Neutrophil (primary cell): ENCODE measurements at regions not wholly inside any gene's neighbourhood (a gene's known extent, or its start where the extent isn't known, plus 50 kb on each side); places are given as distances from the start of the nearest gene placed in this dataset.

ENCODE experiments used
- H3K27ac ChIP-seq: fragments of 200-600 bp; sonication (generic); 2 replicates; pipeline ENCODE4 v1.5.1; 2016; ENCODE audit warnings: mild to moderate bottlenecking, moderate library complexity
- H3K27me3 ChIP-seq: fragments of 200-600 bp; sonication (generic); 2 replicates; pipeline ENCODE4 v1.6.0; 2016; ENCODE audit warnings: mild to moderate bottlenecking
- H3K36me3 ChIP-seq: fragments of 200-600 bp; sonication (generic); 2 replicates; pipeline ENCODE4 v1.5.1; 2017
- H3K4me1 ChIP-seq, 2 experiments: fragments of 200-600 bp in 1 of 2; sonication (generic) in 1 of 2; 1 replicate in 1 of 2; 2 replicates in 1 of 2; pipeline versions ENCODE4 v1.5.1 to v1.6.1; 2013 to 2016; ENCODE audit warnings: low read depth in 1 of 2, low read length in 1 of 2, mild to moderate bottlenecking in 1 of 2, moderate library complexity in 1 of 2; ENCODE audit not compliant: control insufficient read depth in 1 of 2, insufficient read depth in 1 of 2
- H3K4me3 ChIP-seq, 2 experiments: fragments of 200-600 bp in 1 of 2; sonication (generic) in 1 of 2; 1 replicate in 1 of 2; 2 replicates in 1 of 2; pipeline ENCODE4 v1.5.1; 2013 to 2016; ENCODE audit warnings: low read depth in 1 of 2, low read length in 1 of 2, mild to moderate bottlenecking in 1 of 2, moderate library complexity in 1 of 2
- H3K9me3 ChIP-seq: fragments of 200-600 bp; sonication (generic); 2 replicates; pipeline ENCODE4 v1.5.1; 2016
- TF ChIP-seq, protein P1 (sequence below): fragments of 200-600 bp; sonication (generic); IDR thresholded peaks from 2 replicates; pipeline ENCODE4 v1.5.1; 2016; ENCODE audit warnings: antibody characterized with exemption

DNA sequence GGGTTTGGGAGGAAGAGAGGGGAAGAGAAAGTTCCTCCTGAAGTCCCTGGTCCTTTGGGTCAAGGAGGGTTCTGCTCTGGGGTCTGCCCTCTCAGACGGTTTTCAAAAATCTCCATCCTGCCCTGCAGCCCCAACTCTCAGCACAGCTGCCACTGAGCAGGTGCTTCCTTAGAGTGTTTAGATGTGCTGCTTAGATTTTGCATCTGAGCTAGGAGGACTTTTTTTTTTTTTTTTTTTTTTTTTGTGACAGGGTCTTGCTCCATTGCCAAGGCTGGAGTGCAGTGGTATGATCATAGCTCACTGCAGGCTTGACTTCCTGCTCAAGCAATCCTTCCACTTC lies 324.9 kb upstream of the POU3F1 start:
- H3K4me3 ChIP-seq = no peak overlapping the region
- H3K27me3 ChIP-seq = no peaks in the 10 kb centered on the region

DNA sequence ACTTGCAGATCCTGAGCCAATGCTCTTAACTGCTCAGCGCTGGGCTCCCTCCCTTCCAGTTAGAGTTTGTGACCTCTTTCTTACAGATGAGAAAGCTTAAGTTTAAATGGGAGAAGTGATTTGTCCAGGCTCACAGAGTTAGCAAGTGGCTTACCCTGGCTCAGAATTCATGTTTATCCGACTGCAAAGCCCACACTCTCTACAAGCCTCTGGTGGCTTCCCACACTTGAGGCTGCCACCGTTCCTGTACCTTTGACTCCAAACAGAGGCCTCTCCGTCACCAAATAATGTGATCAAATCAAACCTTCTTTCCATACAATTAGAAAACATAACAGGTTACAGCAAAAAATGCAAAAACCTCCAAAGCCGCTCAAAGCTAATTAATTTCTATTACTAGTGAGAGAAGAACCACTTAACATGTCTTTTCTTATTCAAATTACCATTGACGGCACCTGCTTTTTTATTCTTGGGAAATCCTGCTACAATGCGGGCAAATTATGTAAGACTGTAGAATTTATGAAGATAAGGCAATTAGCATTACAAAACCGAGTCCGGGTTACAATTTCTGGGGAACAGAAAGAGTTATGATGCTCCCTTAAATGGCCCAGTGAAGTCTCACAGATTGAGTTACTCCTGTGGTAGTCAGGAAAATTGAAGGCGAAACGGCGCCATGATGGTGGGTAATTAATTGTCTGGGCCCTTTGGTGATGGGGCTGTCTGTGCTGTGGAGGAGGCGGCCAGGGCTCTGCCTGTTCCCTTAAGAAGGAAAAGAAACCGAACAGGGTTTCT lies 324.3 kb upstream of the POU3F1 start:
- no peaks in the 10 kb centered on the region for H3K4me1 ChIP-seq
- peaks cover 7% of the 10 kb centered on the region for H3K9me3 ChIP-seq
- H3K4me3 ChIP-seq = no peak overlapping the region
- H3K36me3 ChIP-seq = no peaks in the 10 kb centered on the region
- H3K27ac ChIP-seq = no peak overlapping the region
- no peaks in the 10 kb centered on the region for H3K27me3 ChIP-seq
- TF ChIP-seq, protein P1, sequence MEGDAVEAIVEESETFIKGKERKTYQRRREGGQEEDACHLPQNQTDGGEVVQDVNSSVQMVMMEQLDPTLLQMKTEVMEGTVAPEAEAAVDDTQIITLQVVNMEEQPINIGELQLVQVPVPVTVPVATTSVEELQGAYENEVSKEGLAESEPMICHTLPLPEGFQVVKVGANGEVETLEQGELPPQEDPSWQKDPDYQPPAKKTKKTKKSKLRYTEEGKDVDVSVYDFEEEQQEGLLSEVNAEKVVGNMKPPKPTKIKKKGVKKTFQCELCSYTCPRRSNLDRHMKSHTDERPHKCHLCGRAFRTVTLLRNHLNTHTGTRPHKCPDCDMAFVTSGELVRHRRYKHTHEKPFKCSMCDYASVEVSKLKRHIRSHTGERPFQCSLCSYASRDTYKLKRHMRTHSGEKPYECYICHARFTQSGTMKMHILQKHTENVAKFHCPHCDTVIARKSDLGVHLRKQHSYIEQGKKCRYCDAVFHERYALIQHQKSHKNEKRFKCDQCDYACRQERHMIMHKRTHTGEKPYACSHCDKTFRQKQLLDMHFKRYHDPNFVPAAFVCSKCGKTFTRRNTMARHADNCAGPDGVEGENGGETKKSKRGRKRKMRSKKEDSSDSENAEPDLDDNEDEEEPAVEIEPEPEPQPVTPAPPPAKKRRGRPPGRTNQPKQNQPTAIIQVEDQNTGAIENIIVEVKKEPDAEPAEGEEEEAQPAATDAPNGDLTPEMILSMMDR = no peak

More for the DNA sequence above, 324.9 kb upstream of the POU3F1 start:
- Histone ChIP-seq H3K4me1 (no peaks in the 10 kb centered on the region), H3K36me3 (no peaks in the 10 kb centered on the region), H3K9me3 (peaks cover 7% of the 10 kb centered on the region), H3K27ac (no peak overlapping the region)
- TF ChIP-seq, protein P1 = no peak

DNA sequence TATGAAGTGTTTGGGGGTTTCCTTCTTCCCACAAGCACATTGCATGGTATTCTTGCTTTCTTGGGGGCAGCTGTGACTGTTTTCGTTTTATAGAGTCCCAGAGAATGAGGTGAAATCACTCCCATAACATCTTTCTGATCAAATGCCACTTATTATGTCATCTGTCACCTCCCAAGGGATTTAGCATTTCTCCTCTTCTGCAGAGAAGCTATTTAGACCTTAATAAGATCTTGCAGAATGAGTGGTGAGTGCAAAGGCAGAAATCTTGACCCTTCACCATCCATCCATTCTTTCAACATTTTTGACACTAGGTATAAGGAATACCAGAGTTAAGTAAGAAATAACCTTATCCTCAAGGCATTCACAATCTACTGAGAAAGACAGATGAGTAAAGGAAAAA lies 318.6 kb upstream of the POU3F1 start:
- Histone ChIP-seq H3K4me1 (no peaks in the 10 kb centered on the region), H3K27ac (no peak overlapping the region), H3K9me3 (no peaks in the 10 kb centered on the region), H3K27me3 (no peaks in the 10 kb centered on the region), H3K4me3 (no peak overlapping the region), H3K36me3 (no peaks in the 10 kb centered on the region)
- TF ChIP-seq, protein P1 = no peak

DNA sequence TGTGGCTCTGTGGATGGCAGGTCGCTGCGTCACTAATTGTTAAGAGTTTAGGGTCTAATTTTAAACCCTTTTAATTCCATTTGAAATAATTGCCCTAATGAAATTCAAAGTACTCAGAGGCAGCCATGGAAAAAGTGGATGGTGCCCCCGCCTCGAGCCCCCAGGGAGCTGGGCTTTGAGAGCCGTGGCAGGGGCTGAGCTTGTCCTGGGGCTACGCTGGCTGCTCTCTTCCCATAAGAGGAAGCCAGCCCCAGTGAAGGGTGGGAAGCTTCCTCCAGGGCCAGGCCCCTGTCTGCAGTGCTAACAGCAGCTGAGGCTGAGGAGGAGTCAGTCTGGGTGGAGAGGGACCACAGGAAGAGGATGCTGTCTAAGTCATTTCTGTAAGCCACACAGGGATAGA lies 315.0 kb upstream of the POU3F1 start:
- Histone ChIP-seq H3K4me1 (no peaks in the 10 kb centered on the region), H3K9me3 (no peaks in the 10 kb centered on the region), H3K27ac (no peak overlapping the region), H3K4me3 (no peak overlapping the region), H3K27me3 (no peaks in the 10 kb centered on the region), H3K36me3 (no peaks in the 10 kb centered on the region)
- TF ChIP-seq, protein P1 = no peak

DNA sequence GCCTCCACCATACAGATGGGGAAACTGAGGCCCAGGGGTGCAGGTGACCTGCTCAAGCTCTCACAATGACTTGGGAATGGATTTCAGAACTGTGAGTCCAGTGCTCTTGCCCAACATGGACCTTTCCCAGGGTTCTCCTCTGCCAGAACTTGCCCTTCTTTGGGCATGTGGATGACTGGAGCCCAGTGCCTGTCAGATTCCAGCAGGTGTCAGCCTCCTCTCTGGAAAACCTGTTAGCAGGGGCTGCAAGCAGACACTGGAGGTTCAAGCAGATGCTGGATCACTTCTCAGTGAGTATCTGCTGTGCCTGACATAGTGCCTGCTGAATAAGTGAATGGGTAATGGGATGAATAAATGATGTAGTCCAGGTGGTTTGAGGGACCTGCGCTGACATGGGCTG lies 314.2 kb upstream of the POU3F1 start:
- TF ChIP-seq, protein P1 = no peak
- Histone ChIP-seq H3K9me3 (no peaks in the 10 kb centered on the region), H3K36me3 (no peaks in the 10 kb centered on the region), H3K4me1 (no peaks in the 10 kb centered on the region), H3K4me3 (no peak overlapping the region), H3K27ac (no peak overlapping the region), H3K27me3 (no peaks in the 10 kb centered on the region)
